GM19025 (cell line): ENCODE measurements at regions not wholly inside any gene's neighbourhood (a gene's known extent, or its start where the extent isn't known, plus 50 kb on each side); places are given as distances from the start of the nearest gene placed in this dataset.

Source experiments
- ATAC-seq: cut with Tn5 transposase; IDR thresholded peaks from one replicate; pipeline ENCODE4 v1.9.1; 2021; ENCODE audit warnings: mild to moderate bottlenecking, low read depth, moderate library complexity; ENCODE audit not compliant: unreplicated experiment

- no peak for ATAC-seq
Measured at GRCh38 chr7:131268906-131269305, 58.8 kb upstream of the MKLN1 start.

GRCh38 chr7:131272086-131272485 lies 55.6 kb upstream of the MKLN1 start:
- ATAC-seq = no peak

- ATAC-seq = no peak
Measured at GRCh38 chr7:131274986-131275385, 52.7 kb upstream of the MKLN1 start.

- no peak for ATAC-seq
Measured at GRCh38 chr7:131276190-131276589, 51.5 kb upstream of the MKLN1 start.

GRCh38 chr7:131276748-131277147 lies 50.9 kb upstream of the MKLN1 start:
- ATAC-seq = no peak
